Bronchial epithelial cell (primary cell): ENCODE measurements at regions not wholly inside any gene's neighbourhood (a gene's known extent, or its start where the extent isn't known, plus 50 kb on each side); places are given as distances from the start of the nearest gene placed in this dataset.

ENCODE experiments used
- DNase-seq: peaks from one replicate; pipeline ENCODE4 v3.0.0-alpha.2; 2010; ENCODE audit warnings: low read depth
- FAIRE-seq: peaks from 2 replicates; lab custom pipeline; 2011; peaks lifted over from hg19 to GRCh38; lab: Jason Lieb, UNC
- H3K27me3 ChIP-seq: 2 replicates; pipeline ENCODE4 v1.5.1; 2011; ENCODE audit warnings: low read length; ENCODE audit not compliant: control insufficient read depth, insufficient read depth
- H3K36me3 ChIP-seq: 2 replicates; pipeline ENCODE4 v1.5.1; 2011; ENCODE audit warnings: low read length; ENCODE audit not compliant: control insufficient read depth, insufficient read depth
- H3K4me3 ChIP-seq: 2 replicates; pipeline ENCODE4 v1.5.1; 2011; ENCODE audit warnings: mild to moderate bottlenecking, low read depth, low read length, control low read depth
- TF ChIP-seq, protein P1 (sequence below): IDR thresholded peaks from 2 replicates; pipeline ENCODE4 v1.5.1; 2011; ENCODE audit warnings: mild to moderate bottlenecking, moderate library complexity, low read length, control low read depth, inconsistent platforms; ENCODE audit not compliant: insufficient read depth, severe bottlenecking

DNA sequence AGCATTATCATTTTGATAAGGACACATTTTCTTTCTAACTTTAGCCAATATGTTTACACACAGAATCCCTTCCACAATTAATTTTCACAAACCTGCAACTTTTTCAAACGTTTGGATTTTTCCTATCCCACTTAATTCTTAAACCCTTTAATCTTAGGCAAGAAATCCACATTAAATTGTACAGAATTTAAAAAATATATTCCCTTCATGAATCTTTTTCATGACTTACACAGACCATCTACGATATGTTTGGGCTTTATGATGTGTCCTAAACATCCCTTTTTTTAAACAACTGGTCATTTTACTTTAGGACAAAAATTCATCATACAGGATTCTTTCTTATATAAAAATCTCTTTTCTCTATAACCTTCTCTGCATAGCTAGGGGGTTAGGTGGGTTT is 241.5 kb upstream of the CNTNAP4 start:
- TF ChIP-seq, protein P1, sequence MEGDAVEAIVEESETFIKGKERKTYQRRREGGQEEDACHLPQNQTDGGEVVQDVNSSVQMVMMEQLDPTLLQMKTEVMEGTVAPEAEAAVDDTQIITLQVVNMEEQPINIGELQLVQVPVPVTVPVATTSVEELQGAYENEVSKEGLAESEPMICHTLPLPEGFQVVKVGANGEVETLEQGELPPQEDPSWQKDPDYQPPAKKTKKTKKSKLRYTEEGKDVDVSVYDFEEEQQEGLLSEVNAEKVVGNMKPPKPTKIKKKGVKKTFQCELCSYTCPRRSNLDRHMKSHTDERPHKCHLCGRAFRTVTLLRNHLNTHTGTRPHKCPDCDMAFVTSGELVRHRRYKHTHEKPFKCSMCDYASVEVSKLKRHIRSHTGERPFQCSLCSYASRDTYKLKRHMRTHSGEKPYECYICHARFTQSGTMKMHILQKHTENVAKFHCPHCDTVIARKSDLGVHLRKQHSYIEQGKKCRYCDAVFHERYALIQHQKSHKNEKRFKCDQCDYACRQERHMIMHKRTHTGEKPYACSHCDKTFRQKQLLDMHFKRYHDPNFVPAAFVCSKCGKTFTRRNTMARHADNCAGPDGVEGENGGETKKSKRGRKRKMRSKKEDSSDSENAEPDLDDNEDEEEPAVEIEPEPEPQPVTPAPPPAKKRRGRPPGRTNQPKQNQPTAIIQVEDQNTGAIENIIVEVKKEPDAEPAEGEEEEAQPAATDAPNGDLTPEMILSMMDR = no peak
- Histone ChIP-seq H3K36me3 (no peaks in the 10 kb centered on the region), H3K27me3 (no peaks in the 10 kb centered on the region), H3K4me3 (no peak overlapping the region)
- no peak for DNase-seq
- FAIRE-seq = no peak

DNA sequence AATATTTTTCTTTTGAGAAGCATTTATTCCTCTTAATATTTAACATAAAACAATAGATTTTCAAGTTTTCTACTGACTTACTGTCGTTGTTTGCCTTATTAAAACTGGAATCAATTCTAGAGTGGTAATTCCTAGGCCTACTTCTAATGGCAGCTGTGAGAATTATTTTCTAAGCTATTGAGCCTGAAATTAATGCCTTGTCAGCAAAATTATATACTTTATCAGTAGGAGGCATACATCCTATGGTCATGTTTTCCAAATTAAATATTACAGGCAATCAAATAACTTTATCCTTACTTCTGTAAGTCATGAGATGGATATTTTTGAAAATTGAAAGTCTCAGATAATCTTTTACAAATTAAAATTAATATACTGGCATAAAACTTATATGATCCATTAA is 239.1 kb upstream of the CNTNAP4 start:
- Histone ChIP-seq H3K27me3 (no peaks in the 10 kb centered on the region), H3K4me3 (no peak overlapping the region), H3K36me3 (no peaks in the 10 kb centered on the region)
- TF ChIP-seq, protein P1 = no peak
- FAIRE-seq (no peak), DNase-seq (no peak)

DNA sequence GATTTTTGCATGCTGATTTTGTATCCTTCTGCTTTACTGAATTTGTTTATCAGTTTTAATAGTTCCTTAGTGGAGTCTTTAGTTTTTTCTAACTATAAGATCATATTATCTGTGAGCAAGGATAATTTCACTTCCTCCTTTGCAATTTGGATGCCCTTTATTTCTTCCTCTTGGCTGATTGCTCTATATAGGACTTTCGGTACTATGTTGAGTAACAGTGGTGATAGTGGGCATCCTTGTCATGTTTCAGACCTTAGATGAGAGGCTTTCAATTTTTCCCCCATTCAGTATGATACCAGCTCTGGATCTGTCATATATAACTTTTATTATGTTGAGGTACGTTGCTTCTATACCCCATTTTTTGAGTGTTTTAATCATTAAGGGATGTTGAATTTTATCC is 224.5 kb upstream of the CNTNAP4 start:
- no peaks in the 10 kb centered on the region for H3K36me3 ChIP-seq
- H3K27me3 ChIP-seq = no peaks in the 10 kb centered on the region
- DNase-seq = no peak
- H3K4me3 ChIP-seq = no peak overlapping the region
- no peak for FAIRE-seq
- TF ChIP-seq, protein P1 = no peak

DNA sequence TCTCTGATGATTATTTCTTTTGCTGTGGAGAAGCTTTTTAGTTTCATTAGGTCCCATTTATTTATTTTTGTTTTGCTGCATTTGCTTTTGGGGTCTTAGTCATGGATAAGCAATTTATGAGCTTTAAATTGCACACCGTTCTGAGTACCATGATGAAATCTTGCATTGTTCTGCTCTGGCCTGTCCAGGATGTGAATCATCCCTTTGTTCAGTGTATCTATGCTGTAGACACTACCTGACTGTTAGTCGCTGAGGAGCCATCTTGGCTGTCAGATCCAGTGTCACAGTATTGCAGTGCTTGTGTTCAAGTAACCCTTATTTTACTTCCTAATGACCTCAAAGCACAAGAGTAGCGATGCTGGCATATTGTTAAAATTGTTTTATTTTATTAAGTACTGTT is 218.0 kb upstream of the CNTNAP4 start:
- DNase-seq (peak; percentile 72), FAIRE-seq (no peak)
- Histone ChIP-seq H3K27me3 (no peaks in the 10 kb centered on the region), H3K4me3 (no peak overlapping the region), H3K36me3 (no peaks in the 10 kb centered on the region)
- TF ChIP-seq, protein P1 = no peak

DNA sequence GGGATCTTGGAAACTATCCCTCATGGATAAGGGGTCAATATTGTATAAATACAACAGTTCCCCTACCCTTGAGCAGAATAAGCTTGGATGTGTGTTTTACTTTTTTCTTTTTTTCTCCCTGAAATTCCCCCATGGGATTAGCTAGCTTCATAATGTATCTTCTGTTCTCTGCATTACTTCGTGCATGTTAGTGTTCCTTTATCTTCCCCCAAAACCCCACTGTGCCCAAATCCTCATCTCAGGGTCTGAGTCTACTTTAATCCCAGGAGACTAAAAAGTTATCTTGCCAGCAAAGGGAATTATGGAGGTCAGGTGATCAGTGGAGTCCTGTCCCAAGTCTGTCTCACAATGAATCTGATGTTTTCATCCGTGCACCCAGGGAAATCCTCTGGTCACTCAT is 217.5 kb upstream of the CNTNAP4 start:
- TF ChIP-seq, protein P1 = no peak
- no peak overlapping the region for H3K4me3 ChIP-seq
- DNase-seq = no peak
- H3K36me3 ChIP-seq = no peaks in the 10 kb centered on the region
- H3K27me3 ChIP-seq = no peaks in the 10 kb centered on the region
- FAIRE-seq = no peak

DNA sequence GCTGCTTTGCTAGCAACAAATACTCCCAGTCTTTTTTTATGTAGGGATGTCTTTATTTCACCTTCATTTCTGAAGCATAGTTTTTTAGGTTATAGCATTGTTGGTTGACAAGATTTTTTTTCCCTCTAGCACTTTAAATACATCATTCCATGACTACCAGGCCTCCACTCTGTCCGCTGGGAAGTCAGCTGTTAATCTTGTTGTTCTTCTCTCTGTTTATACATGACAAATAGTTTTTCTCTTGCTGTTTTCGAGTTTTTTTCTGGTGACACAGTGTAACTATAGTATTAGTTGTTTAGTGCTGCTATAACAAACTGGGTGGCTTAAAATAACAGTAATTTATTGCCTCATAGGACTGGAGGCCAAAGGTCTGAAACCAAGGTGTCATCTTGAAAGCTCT is 205.5 kb upstream of the CNTNAP4 start:
- TF ChIP-seq, protein P1 = no peak
- DNase-seq (no peak), FAIRE-seq (no peak)
- Histone ChIP-seq H3K27me3 (no peaks in the 10 kb centered on the region), H3K36me3 (no peaks in the 10 kb centered on the region), H3K4me3 (no peak overlapping the region)
